Right renal cortex interstitium (tissue), 3 donors: ENCODE measurements at regions not wholly inside any gene's neighbourhood (a gene's known extent, or its start where the extent isn't known, plus 50 kb on each side); places are given as distances from the start of the nearest gene placed in this dataset.

Source experiments
- DNase-seq, 3 donors: peaks; one replicate each; pipeline ENCODE4 v3.0.0-alpha.2; 2013; ENCODE audit warnings: low read depth in 3 of 3, low spot score in 2 of 3

GRCh38 chr13:99620806-99621205 is 119.5 kb downstream of the TM9SF2 start:
- DNase-seq = no peak

GRCh38 chr13:99619207-99619606 is 117.9 kb downstream of the TM9SF2 start:
- DNase-seq = no peak

- DNase-seq = no peak
Measured at GRCh38 chr13:99617474-99618255, 116.4 kb downstream of the TM9SF2 start.

GRCh38 chr13:99614465-99614885 is 113.2 kb downstream of the TM9SF2 start:
- DNase-seq = no peak
